Germinal center (tissue), 1 donor: ENCODE measurements at regions not wholly inside any gene's neighbourhood (a gene's known extent, or its start where the extent isn't known, plus 50 kb on each side); places are given as distances from the start of the nearest gene placed in this dataset.
A peak's percentile ranks its signal among the peaks of the same experiment; 100 is the strongest.

Experiments used
- DNase-seq: peaks from one replicate; pipeline ENCODE4 v3.0.0; 2012; ENCODE audit warnings: mixed read lengths, low spot score

- DNase-seq: no peak
Measured at GRCh38 chr4:26806331-26806730, 54.3 kb upstream of the STIM2 start.

GRCh38 chr4:26807330-26807729, 53.3 kb upstream of the STIM2 start:
- DNase-seq: peak; percentile 55

GRCh38 chr4:26809811-26810210, 50.8 kb upstream of the STIM2 start:
- no peak for DNase-seq
